HCT116 (cell line): ENCODE measurements at regions not wholly inside any gene's neighbourhood (a gene's known extent, or its start where the extent isn't known, plus 50 kb on each side); places are given as distances from the start of the nearest gene placed in this dataset.

Source experiments
- ATF3 ChIP-seq: IDR thresholded peaks from 2 replicates; pipeline ENCODE4 v1.6.1; 2012
- CEBPB ChIP-seq: IDR thresholded peaks from 2 replicates; pipeline ENCODE4 v1.6.1; 2012; ENCODE audit warnings: low read depth
- CTCF ChIP-seq, 3 experiments: fragments of 200-600 bp in 1 of 3; sonication (generic) in 1 of 3; IDR thresholded peaks in 2 of 3; conservative IDR thresholded peaks in 1 of 3; 2 replicates each; pipeline ENCODE4 v1.5.1; 2012 to 2017; ENCODE audit warnings: low read depth in 2 of 3, low read length in 2 of 3, antibody characterized with exemption in 1 of 3, borderline replicate concordance in 1 of 3, control low read depth in 1 of 3, mild to moderate bottlenecking in 1 of 3, mixed read lengths in 1 of 3, mixed run types in 1 of 3, moderate library complexity in 1 of 3; ENCODE audit not compliant: insufficient read depth in 1 of 3
- EGR1 ChIP-seq: IDR thresholded peaks from 2 replicates; pipeline ENCODE4 v1.6.1; 2012; ENCODE audit warnings: low read depth
- ELF1 ChIP-seq: IDR thresholded peaks from 2 replicates; pipeline ENCODE4 v1.6.1; 2012; ENCODE audit warnings: low read depth, borderline replicate concordance
- EZH2 ChIP-seq: fragments of 200-600 bp; sonication (generic); IDR thresholded peaks from 2 replicates; pipeline ENCODE4 v1.6.1; 2017; ENCODE audit warnings: antibody characterized with exemption, mixed run types
- EZH2phosphoT487 ChIP-seq: fragments of 200-600 bp; IDR thresholded peaks from 2 replicates; pipeline ENCODE4 v1.6.1; 2018; ENCODE audit warnings: antibody characterized with exemption, borderline replicate concordance
- MAX ChIP-seq: IDR thresholded peaks from 2 replicates; pipeline ENCODE4 v1.6.1; 2012
- POLR2A ChIP-seq: IDR thresholded peaks from 2 replicates; pipeline ENCODE4 v1.7.0; 2011; ENCODE audit warnings: borderline replicate concordance; ENCODE audit not compliant: insufficient read depth, insufficient read length; ENCODE audit errors: extremely low read depth
- POLR2AphosphoS5 ChIP-seq: IDR thresholded peaks from 2 replicates; pipeline ENCODE4 v1.6.1; 2011; ENCODE audit warnings: mild to moderate bottlenecking, low read depth, low read length, moderate library complexity
- SIN3A ChIP-seq: IDR thresholded peaks from 2 replicates; pipeline ENCODE4 v1.6.1; 2012; ENCODE audit warnings: low read depth
- ZNF274 ChIP-seq: fragments of 200-500 bp; sonication (Bioruptor generic); IDR thresholded peaks from 2 replicates; pipeline ENCODE4 v1.6.1; 2014; ENCODE audit warnings: mild to moderate bottlenecking, low read depth, low read length, inconsistent platforms
- TF ChIP-seq, protein P1 (sequence below): IDR thresholded peaks from 2 replicates; pipeline ENCODE4 v1.6.1; 2011; ENCODE audit warnings: mild to moderate bottlenecking, low read length, moderate library complexity; ENCODE audit not compliant: insufficient replicate concordance; ENCODE audit errors: extremely low read depth
- TF ChIP-seq, protein P2 (sequence below): IDR thresholded peaks from 2 replicates; pipeline ENCODE4 v1.6.1; 2012; ENCODE audit warnings: low read depth

DNA sequence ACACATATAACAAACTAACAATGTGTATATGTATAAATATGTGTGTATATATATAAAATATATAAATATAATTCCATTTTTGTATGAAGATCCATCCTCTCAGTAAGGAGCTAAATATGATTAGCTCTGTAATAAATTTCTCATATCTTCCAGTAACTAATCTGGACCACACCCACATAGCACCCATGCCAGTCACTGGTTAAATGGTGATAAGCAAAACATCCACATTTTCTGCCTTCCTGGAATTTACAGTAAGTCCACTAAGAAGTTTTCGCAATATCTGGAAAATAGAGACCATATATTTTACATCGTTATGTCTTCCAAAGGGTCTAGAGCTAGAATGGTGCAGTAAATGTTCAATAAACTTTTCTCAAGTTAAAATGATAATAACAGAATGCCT is 151.5 kb upstream of the STMND1 start:
- TF ChIP-seq EZH2 (no peak), SIN3A (no peak), MAX (no peak), ATF3 (no peak), CEBPB (no peak), POLR2A (no peak), CTCF (IDR thresholded peaks at IDR 0.05 in 2 of 3, conservative IDR thresholded peaks at IDR 0.05 in 1 of 3; ENCODE audit: borderline replicate concordance in 1 of 3, insufficient read depth in 1 of 3, low read depth in 2 of 3, low read length in 2 of 3) (no peak), EGR1 (no peak), POLR2AphosphoS5 (no peak), EZH2phosphoT487 (no peak), ELF1 (no peak), ZNF274 (no peak)
- TF ChIP-seq, protein P1, sequence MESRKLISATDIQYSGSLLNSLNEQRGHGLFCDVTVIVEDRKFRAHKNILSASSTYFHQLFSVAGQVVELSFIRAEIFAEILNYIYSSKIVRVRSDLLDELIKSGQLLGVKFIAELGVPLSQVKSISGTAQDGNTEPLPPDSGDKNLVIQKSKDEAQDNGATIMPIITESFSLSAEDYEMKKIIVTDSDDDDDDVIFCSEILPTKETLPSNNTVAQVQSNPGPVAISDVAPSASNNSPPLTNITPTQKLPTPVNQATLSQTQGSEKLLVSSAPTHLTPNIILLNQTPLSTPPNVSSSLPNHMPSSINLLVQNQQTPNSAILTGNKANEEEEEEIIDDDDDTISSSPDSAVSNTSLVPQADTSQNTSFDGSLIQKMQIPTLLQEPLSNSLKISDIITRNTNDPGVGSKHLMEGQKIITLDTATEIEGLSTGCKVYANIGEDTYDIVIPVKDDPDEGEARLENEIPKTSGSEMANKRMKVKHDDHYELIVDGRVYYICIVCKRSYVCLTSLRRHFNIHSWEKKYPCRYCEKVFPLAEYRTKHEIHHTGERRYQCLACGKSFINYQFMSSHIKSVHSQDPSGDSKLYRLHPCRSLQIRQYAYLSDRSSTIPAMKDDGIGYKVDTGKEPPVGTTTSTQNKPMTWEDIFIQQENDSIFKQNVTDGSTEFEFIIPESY: no peak
- TF ChIP-seq, protein P2, sequence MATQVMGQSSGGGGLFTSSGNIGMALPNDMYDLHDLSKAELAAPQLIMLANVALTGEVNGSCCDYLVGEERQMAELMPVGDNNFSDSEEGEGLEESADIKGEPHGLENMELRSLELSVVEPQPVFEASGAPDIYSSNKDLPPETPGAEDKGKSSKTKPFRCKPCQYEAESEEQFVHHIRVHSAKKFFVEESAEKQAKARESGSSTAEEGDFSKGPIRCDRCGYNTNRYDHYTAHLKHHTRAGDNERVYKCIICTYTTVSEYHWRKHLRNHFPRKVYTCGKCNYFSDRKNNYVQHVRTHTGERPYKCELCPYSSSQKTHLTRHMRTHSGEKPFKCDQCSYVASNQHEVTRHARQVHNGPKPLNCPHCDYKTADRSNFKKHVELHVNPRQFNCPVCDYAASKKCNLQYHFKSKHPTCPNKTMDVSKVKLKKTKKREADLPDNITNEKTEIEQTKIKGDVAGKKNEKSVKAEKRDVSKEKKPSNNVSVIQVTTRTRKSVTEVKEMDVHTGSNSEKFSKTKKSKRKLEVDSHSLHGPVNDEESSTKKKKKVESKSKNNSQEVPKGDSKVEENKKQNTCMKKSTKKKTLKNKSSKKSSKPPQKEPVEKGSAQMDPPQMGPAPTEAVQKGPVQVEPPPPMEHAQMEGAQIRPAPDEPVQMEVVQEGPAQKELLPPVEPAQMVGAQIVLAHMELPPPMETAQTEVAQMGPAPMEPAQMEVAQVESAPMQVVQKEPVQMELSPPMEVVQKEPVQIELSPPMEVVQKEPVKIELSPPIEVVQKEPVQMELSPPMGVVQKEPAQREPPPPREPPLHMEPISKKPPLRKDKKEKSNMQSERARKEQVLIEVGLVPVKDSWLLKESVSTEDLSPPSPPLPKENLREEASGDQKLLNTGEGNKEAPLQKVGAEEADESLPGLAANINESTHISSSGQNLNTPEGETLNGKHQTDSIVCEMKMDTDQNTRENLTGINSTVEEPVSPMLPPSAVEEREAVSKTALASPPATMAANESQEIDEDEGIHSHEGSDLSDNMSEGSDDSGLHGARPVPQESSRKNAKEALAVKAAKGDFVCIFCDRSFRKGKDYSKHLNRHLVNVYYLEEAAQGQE: no peak
